ENCODE measurements at regions not wholly inside any gene's neighbourhood (a gene's known extent, or its start where the extent isn't known, plus 50 kb on each side); places are given as distances from the start of the nearest gene placed in this dataset.

DNA sequence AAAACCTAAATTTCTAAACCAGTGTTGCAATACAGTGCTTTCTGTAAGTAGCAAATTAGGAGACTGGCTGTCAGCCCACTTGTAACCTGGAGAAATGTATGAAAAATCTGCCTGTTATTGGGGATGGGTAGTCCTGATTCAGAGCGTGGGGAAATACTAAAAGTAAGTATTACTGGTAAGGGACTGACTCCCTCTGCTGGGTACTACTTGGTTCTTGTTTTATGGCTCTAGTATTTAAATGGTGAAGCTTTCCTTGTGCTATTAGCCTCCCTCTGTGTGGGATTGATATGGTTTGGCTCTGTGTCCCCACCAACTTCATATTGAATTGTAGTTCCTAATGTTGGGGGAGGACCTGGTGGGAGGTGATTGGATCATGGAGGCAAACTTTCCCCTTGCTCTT lies 886.1 kb downstream of the SORCS1 start:
- Histone ChIP-seq H2BK5ac (ENCODE audit: low read depth, low read length, poor library complexity, severe bottlenecking) (no peak overlapping the region), H3K14ac (replicated peaks; ENCODE audit: low read depth, low read length) (no peak overlapping the region), H2AFZ (replicated peaks; ENCODE audit: low read length, poor library complexity) (no peak overlapping the region), H2AK9ac (replicated peaks; ENCODE audit: low read depth, low read length, poor library complexity) (no peak overlapping the region), H3K4me1 (ENCODE audit: control insufficient read depth, insufficient read depth, low read length) (no peaks in the 10 kb centered on the region), H3K9me3 (ENCODE audit: control insufficient read depth, insufficient read depth, low read length) (no peaks in the 10 kb centered on the region; the same call in 1 of the 2 replicates), H4K91ac (ENCODE audit: insufficient read depth, low read depth, low read length) (no peak overlapping the region), H2BK20ac (ENCODE audit: low read depth, low read length) (no peak overlapping the region), H4K5ac (ENCODE audit: low read depth, low read length) (no peak overlapping the region), H3K56ac (ENCODE audit: extremely low read depth, insufficient read depth, low read length) (no peak overlapping the region), H4K8ac (ENCODE audit: low read depth in 2 of 2, low read length in 2 of 2) (no peak overlapping the region), H3K23ac (ENCODE audit: low read depth, low read length) (no peak overlapping the region), H2BK120ac (ENCODE audit: low read depth, low read length) (no peak overlapping the region), H3K27me3 (ENCODE audit: control insufficient read depth, insufficient read depth, low read length) (no peaks in the 10 kb centered on the region), H3K18ac (ENCODE audit: low read depth, low read length) (no peak overlapping the region), H3K4ac (ENCODE audit: low read depth, low read length) (no peak overlapping the region), H3K27ac (ENCODE audit: insufficient read depth, low read length) (no peak overlapping the region), H3K9ac (ENCODE audit: low read depth, low read length) (no peak overlapping the region), H3K9me1 (ENCODE audit: insufficient read depth, low read length) (no peaks in the 10 kb centered on the region), H3K79me1 (ENCODE audit: low read depth in 1 of 2, low read length in 2 of 2) (no peaks in the 10 kb centered on the region), H2AK5ac (ENCODE audit: low read depth, low read length) (no peak overlapping the region), H2BK15ac (ENCODE audit: low read depth, low read length) (no peak overlapping the region), H3K36me3 (ENCODE audit: control insufficient read depth, insufficient read depth, low read length) (no peaks in the 10 kb centered on the region), H4K20me1 (ENCODE audit: insufficient read depth, low read length) (no peaks in the 10 kb centered on the region), H3K4me3 (ENCODE audit: insufficient read depth, low read depth, low read length) (no peak overlapping the region), H3K4me2 (ENCODE audit: low read depth, low read length) (no peak overlapping the region)
- CTCF ChIA-PET: no interaction called here
- BruUV-seq (replicated peaks): no TSS peak
- no CpG with 5 or more reads among the region's 1 CpG for WGBS, 2 experiments (ENCODE audit: extremely low coverage in 2 of 2, insufficient read length in 1 of 2)
- TF ChIP-seq NFE2L2 (IDR thresholded peaks at IDR 0.05; ENCODE audit: low read depth, low read length) (no peak), RAD21 (IDR thresholded peaks at IDR 0.05; ENCODE audit: low read length) (no peak), CEBPB (IDR thresholded peaks at IDR 0.05; ENCODE audit: low read depth, low read length) (no peak), POLR2A (IDR thresholded peaks at IDR 0.05; ENCODE audit: low read depth, low read length) (no peak), RFX5 (IDR thresholded peaks at IDR 0.05; ENCODE audit: low read depth, low read length) (no peak), USF2 (IDR thresholded peaks at IDR 0.05; ENCODE audit: low read depth, low read length) (no peak)
- TF ChIP-seq, protein P1, sequence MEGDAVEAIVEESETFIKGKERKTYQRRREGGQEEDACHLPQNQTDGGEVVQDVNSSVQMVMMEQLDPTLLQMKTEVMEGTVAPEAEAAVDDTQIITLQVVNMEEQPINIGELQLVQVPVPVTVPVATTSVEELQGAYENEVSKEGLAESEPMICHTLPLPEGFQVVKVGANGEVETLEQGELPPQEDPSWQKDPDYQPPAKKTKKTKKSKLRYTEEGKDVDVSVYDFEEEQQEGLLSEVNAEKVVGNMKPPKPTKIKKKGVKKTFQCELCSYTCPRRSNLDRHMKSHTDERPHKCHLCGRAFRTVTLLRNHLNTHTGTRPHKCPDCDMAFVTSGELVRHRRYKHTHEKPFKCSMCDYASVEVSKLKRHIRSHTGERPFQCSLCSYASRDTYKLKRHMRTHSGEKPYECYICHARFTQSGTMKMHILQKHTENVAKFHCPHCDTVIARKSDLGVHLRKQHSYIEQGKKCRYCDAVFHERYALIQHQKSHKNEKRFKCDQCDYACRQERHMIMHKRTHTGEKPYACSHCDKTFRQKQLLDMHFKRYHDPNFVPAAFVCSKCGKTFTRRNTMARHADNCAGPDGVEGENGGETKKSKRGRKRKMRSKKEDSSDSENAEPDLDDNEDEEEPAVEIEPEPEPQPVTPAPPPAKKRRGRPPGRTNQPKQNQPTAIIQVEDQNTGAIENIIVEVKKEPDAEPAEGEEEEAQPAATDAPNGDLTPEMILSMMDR (conservative IDR thresholded peaks at IDR 0.05; ENCODE audit: low read depth, low read length): no peak
- no peak for ATAC-seq (ENCODE audit: low read depth)
- in situ Hi-C loops (cut with MboI; ENCODE audit: low sequenced_read_pairs): no loop called here
- dilution Hi-C loops (cut with HindIII; ENCODE audit: low sequenced_read_pairs, unreplicated experiment): no loop called here
- POLR2A ChIA-PET (ENCODE audit: unreplicated experiment): no interaction called here
- intact Hi-C loops (cut with micrococcal nuclease): no loop called here
- no peak for DNase-seq
